Caki2 (cell line): ENCODE measurements at regions not wholly inside any gene's neighbourhood (a gene's known extent, or its start where the extent isn't known, plus 50 kb on each side); places are given as distances from the start of the nearest gene placed in this dataset.

ENCODE experiments used
- DNase-seq: peaks from one replicate; pipeline ENCODE4 v3.0.0-alpha.2; 2015; ENCODE audit warnings: low read depth
- in situ Hi-C: cut with HindIII; loops from 2 replicates; pipeline ENCODE4 v1.10.0; 2016; ENCODE audit warnings: low sequenced_read_pairs, low pct_unique_long_range_greater_than_20kb, mixed read lengths

- in situ Hi-C loops: no loop called here
Measured at GRCh38 chr3:89619263-89619662, 511.8 kb downstream of the EPHA3 start.

GRCh38 chr3:89622063-89622700 is 514.8 kb downstream of the EPHA3 start:
- in situ Hi-C loops: no loop called here

More at GRCh38 chr3:89619263-89619662, 511.8 kb downstream of the EPHA3 start:
- no peak for DNase-seq

GRCh38 chr3:89624494-89624893 is 517.1 kb downstream of the EPHA3 start:
- no peak for DNase-seq
- in situ Hi-C loops: no loop called here

More at GRCh38 chr3:89622063-89622700, 514.8 kb downstream of the EPHA3 start:
- no peak for DNase-seq

- in situ Hi-C loops: no loop called here
- no peak for DNase-seq
Measured at GRCh38 chr3:89625945-89626344, 518.5 kb downstream of the EPHA3 start.

- in situ Hi-C loops: no loop called here
- no peak for DNase-seq
Measured at GRCh38 chr3:89628856-89629670, 521.6 kb downstream of the EPHA3 start.

GRCh38 chr3:89635137-89635536 is 527.7 kb downstream of the EPHA3 start:
- no peak for DNase-seq
- in situ Hi-C loops: no loop called here

GRCh38 chr3:89644716-89645115 is 537.3 kb downstream of the EPHA3 start:
- in situ Hi-C loops: no loop called here
- no peak for DNase-seq

GRCh38 chr3:89649431-89649830 is 542.0 kb downstream of the EPHA3 start:
- no peak for DNase-seq
- in situ Hi-C loops: no loop called here

- DNase-seq: no peak
- in situ Hi-C loops: no loop called here
Measured at GRCh38 chr3:89654031-89654430, 546.6 kb downstream of the EPHA3 start.

GRCh38 chr3:89656388-89656787 is 549.0 kb downstream of the EPHA3 start:
- no peak for DNase-seq
- in situ Hi-C loops: no loop called here

GRCh38 chr3:89679686-89680085 is 572.3 kb downstream of the EPHA3 start:
- DNase-seq: no peak
- in situ Hi-C loops: no loop called here

- in situ Hi-C loops: no loop called here
Measured at GRCh38 chr3:89682556-89682955, 575.1 kb downstream of the EPHA3 start.

GRCh38 chr3:89685731-89686130 is 578.3 kb downstream of the EPHA3 start:
- in situ Hi-C loops: no loop called here

More at GRCh38 chr3:89682556-89682955, 575.1 kb downstream of the EPHA3 start:
- no peak for DNase-seq

GRCh38 chr3:89690646-89691045 is 583.2 kb downstream of the EPHA3 start:
- DNase-seq: no peak
- in situ Hi-C loops: no loop called here

More at GRCh38 chr3:89685731-89686130, 578.3 kb downstream of the EPHA3 start:
- no peak for DNase-seq

- in situ Hi-C loops: no loop called here
- DNase-seq: no peak
Measured at GRCh38 chr3:89692601-89693000, 585.2 kb downstream of the EPHA3 start.

- peak; percentile 2 for DNase-seq
- in situ Hi-C loops: no loop called here
Measured at GRCh38 chr3:89697321-89697916, 590.0 kb downstream of the EPHA3 start.

- in situ Hi-C loops: no loop called here
- DNase-seq: no peak
Measured at GRCh38 chr3:89698208-89698830, 590.9 kb downstream of the EPHA3 start.

- no peak for DNase-seq
- in situ Hi-C loops: no loop called here
Measured at GRCh38 chr3:89699229-89699628, 591.8 kb downstream of the EPHA3 start.

GRCh38 chr3:89699771-89700170 is 592.4 kb downstream of the EPHA3 start:
- in situ Hi-C loops: no loop called here

More at GRCh38 chr3:89699771-89700170, 592.4 kb downstream of the EPHA3 start:
- no peak for DNase-seq
